ENCODE measurements at regions not wholly inside any gene's neighbourhood (a gene's known extent, or its start where the extent isn't known, plus 50 kb on each side); places are given as distances from the start of the nearest gene placed in this dataset.

- ChIA-PET CTCF (interaction anchor here (0.6 kb wide), 1 partner anchor 288 kb away, joined by 4 read pairs; no protein-coding TSS in a partner anchor), POLR2A (no interaction called here)
- no peak for TF ChIP-seq FOXA1 (IDR thresholded peaks at IDR 0.05)
- TF ChIP-seq L3MBTL2 (conservative IDR thresholded peaks at IDR 0.05), result no peak
- no peak for TF ChIP-seq ZNF384 (IDR thresholded peaks at IDR 0.05)
- TF ChIP-seq SP1 (IDR thresholded peaks at IDR 0.05), result no peak
- TF ChIP-seq NFRKB (IDR thresholded peaks at IDR 0.05), result no peak
- no peak for TF ChIP-seq CTBP1 (IDR thresholded peaks at IDR 0.05; ENCODE audit: borderline replicate concordance)
- no peak for TF ChIP-seq TARDBP (IDR thresholded peaks at IDR 0.05)
- TF ChIP-seq HDGF (IDR thresholded peaks at IDR 0.05; ENCODE audit: borderline replicate concordance), result no peak
- no peak for TF ChIP-seq FOXK2 (IDR thresholded peaks at IDR 0.05)
- TF ChIP-seq ARNT (IDR thresholded peaks at IDR 0.05), result no peak
- DNase-seq (ENCODE audit: extremely low spot score), result no peak
Measured at GRCh38 chr7:156096771-156097538, 284.7 kb upstream of the SHH start.

- CTCF ChIA-PET, result no interaction called here
- no peak for DNase-seq (ENCODE audit: extremely low spot score)
- POLR2A ChIA-PET, result no interaction called here
- TF ChIP-seq FOXM1 (IDR thresholded peaks at IDR 0.05; ENCODE audit: borderline replicate concordance) (no peak), ELF4 (IDR thresholded peaks at IDR 0.05) (no peak), FOXA1 (IDR thresholded peaks at IDR 0.05) (no peak), SP1 (IDR thresholded peaks at IDR 0.05) (no peak), ARNT (IDR thresholded peaks at IDR 0.05) (no peak), ZNF384 (IDR thresholded peaks at IDR 0.05) (no peak), HDGF (IDR thresholded peaks at IDR 0.05; ENCODE audit: borderline replicate concordance) (no peak), CTBP1 (IDR thresholded peaks at IDR 0.05; ENCODE audit: borderline replicate concordance) (no peak), SUZ12 (IDR thresholded peaks at IDR 0.05) (no peak), LEF1 (IDR thresholded peaks at IDR 0.05; ENCODE audit: borderline replicate concordance) (no peak), NFRKB (IDR thresholded peaks at IDR 0.05) (no peak), PKNOX1 (IDR thresholded peaks at IDR 0.05) (no peak), BHLHE40 (IDR thresholded peaks at IDR 0.05; ENCODE audit: borderline replicate concordance) (no peak), L3MBTL2 (conservative IDR thresholded peaks at IDR 0.05) (no peak)
Measured at GRCh38 chr7:156095908-156096539, 283.8 kb upstream of the SHH start.

DNA sequence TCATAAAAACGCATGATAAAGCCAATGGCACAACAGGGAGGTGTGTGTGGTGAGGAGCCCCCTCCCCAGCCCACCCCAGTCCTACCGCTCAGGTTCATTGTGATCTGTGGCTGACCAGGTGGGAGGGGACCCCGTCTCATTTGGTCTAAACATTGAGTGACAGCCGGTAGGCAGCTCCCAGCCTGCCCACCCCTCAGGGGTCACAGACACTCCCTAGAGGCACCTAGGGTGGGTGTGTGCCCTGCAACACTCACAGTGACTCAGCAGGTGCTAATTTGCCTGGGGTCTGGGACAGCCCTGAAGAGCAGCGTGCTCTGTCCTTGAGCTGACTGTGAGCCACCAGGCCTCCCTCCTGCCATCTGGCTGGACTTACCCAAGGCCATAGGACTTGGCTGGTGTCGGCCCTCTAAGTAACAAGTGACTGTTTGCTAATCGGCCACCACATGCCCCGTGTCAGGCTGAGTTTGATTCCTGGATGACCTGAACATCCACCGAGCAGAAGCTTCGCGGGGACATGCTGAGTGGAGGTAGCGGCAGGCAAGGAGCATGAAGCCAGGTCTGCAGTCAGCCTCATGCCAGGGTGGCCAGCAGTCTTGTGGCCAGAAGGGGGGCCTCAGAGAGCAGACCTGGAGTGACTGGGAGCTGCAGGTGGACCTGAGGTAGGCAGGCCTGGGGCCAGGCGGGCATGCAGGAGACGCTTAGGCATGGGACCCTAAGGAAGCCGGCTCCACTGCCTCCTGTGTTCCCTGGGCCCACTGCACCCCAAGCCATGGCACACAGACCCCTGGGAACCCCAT, 282.3 kb upstream of the SHH start:
- no peak for DNase-seq (ENCODE audit: extremely low spot score)
- TF ChIP-seq NFRKB (IDR thresholded peaks at IDR 0.05) (no peak), LEF1 (IDR thresholded peaks at IDR 0.05; ENCODE audit: borderline replicate concordance) (no peak), FOXK2 (IDR thresholded peaks at IDR 0.05) (no peak), SP1 (IDR thresholded peaks at IDR 0.05) (no peak), ZNF384 (IDR thresholded peaks at IDR 0.05) (no peak), PKNOX1 (IDR thresholded peaks at IDR 0.05) (no peak), HDGF (IDR thresholded peaks at IDR 0.05; ENCODE audit: borderline replicate concordance) (no peak)
- ChIA-PET POLR2A (no interaction called here), CTCF (no interaction called here)

- CTCF ChIA-PET, result no interaction called here
- POLR2A ChIA-PET, result no interaction called here
- TF ChIP-seq BHLHE40 (IDR thresholded peaks at IDR 0.05; ENCODE audit: borderline replicate concordance), result no peak
- no peak for TF ChIP-seq FOXK2 (IDR thresholded peaks at IDR 0.05)
- no peak for TF ChIP-seq ELF4 (IDR thresholded peaks at IDR 0.05)
- no peak for TF ChIP-seq ZNF384 (IDR thresholded peaks at IDR 0.05)
- TF ChIP-seq ARNT (IDR thresholded peaks at IDR 0.05), result no peak
- TF ChIP-seq FOXA1 (IDR thresholded peaks at IDR 0.05), result no peak
- TF ChIP-seq NFRKB (IDR thresholded peaks at IDR 0.05), result no peak
- TF ChIP-seq FOXM1 (IDR thresholded peaks at IDR 0.05; ENCODE audit: borderline replicate concordance), result no peak
- TF ChIP-seq PKNOX1 (IDR thresholded peaks at IDR 0.05), result no peak
- no peak for TF ChIP-seq LEF1 (IDR thresholded peaks at IDR 0.05; ENCODE audit: borderline replicate concordance)
- DNase-seq (ENCODE audit: extremely low spot score), result no peak
Measured at GRCh38 chr7:156092307-156092706, 280.0 kb upstream of the SHH start.

GRCh38 chr7:156091519-156092080, 279.3 kb upstream of the SHH start:
- TF ChIP-seq LEF1 (IDR thresholded peaks at IDR 0.05; ENCODE audit: borderline replicate concordance) (no peak), NFRKB (IDR thresholded peaks at IDR 0.05) (no peak), FOXM1 (IDR thresholded peaks at IDR 0.05; ENCODE audit: borderline replicate concordance) (no peak), SP1 (IDR thresholded peaks at IDR 0.05) (no peak)
- DNase-seq (ENCODE audit: extremely low spot score), result no peak
- ChIA-PET POLR2A (no interaction called here), CTCF (no interaction called here)

DNA sequence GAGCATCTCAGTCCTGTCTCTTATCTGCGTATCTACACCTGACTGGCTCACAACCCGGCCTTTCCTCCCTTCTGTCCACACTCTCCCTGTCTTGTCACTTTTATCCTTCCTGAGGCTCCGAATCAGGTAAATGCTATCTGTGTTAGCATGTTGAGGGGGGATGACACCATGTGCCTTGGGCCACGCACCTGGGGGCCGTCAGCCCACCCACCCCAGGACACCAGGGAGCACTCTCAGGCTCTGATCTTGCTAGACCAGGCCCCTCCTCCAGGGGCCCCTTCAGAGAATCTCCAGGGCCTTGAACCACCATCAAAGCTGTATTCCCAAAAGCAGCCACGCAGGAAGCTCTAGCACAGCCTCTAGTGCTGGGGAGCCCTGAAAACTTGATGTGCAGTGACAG, 278.7 kb upstream of the SHH start:
- ChIA-PET CTCF (no interaction called here), POLR2A (no interaction called here)
- no peak for TF ChIP-seq CTBP1 (IDR thresholded peaks at IDR 0.05; ENCODE audit: borderline replicate concordance)
- TF ChIP-seq LEF1 (IDR thresholded peaks at IDR 0.05; ENCODE audit: borderline replicate concordance), result no peak
- TF ChIP-seq FOXA1 (IDR thresholded peaks at IDR 0.05), result no peak
- no peak for TF ChIP-seq L3MBTL2 (conservative IDR thresholded peaks at IDR 0.05)
- no peak for TF ChIP-seq ARNT (IDR thresholded peaks at IDR 0.05)
- TF ChIP-seq SUZ12 (IDR thresholded peaks at IDR 0.05), result no peak
- TF ChIP-seq ZNF384 (IDR thresholded peaks at IDR 0.05), result no peak
- no peak for TF ChIP-seq NFRKB (IDR thresholded peaks at IDR 0.05)
- no peak for TF ChIP-seq BHLHE40 (IDR thresholded peaks at IDR 0.05; ENCODE audit: borderline replicate concordance)
- no peak for TF ChIP-seq FOXM1 (IDR thresholded peaks at IDR 0.05; ENCODE audit: borderline replicate concordance)
- no peak for TF ChIP-seq TARDBP (IDR thresholded peaks at IDR 0.05)
- no peak for TF ChIP-seq ELF4 (IDR thresholded peaks at IDR 0.05)
- no peak for TF ChIP-seq HDGF (IDR thresholded peaks at IDR 0.05; ENCODE audit: borderline replicate concordance)
- no peak for TF ChIP-seq FOXK2 (IDR thresholded peaks at IDR 0.05)
- no peak for DNase-seq (ENCODE audit: extremely low spot score)
